HL-60 (cell line): ENCODE measurements at regions not wholly inside any gene's neighbourhood (a gene's known extent, or its start where the extent isn't known, plus 50 kb on each side); places are given as distances from the start of the nearest gene placed in this dataset.

Source experiments
- GABPA ChIP-seq: IDR thresholded peaks from 2 replicates; pipeline ENCODE4 v1.6.1; 2012; ENCODE audit warnings: low read depth
- POLR2AphosphoS5 ChIP-seq: IDR thresholded peaks from 2 replicates; pipeline ENCODE4 v1.6.1; 2012; ENCODE audit warnings: low read depth
- REST ChIP-seq: IDR thresholded peaks from 2 replicates; pipeline ENCODE4 v1.6.1; 2012; ENCODE audit warnings: low read depth; ENCODE audit not compliant: insufficient replicate concordance
- TF ChIP-seq, protein P1 (sequence below): IDR thresholded peaks from one replicate; pipeline ENCODE4 v1.5.1; 2011; ENCODE audit warnings: low read length, control low read depth, inconsistent platforms; ENCODE audit not compliant: insufficient read depth

DNA sequence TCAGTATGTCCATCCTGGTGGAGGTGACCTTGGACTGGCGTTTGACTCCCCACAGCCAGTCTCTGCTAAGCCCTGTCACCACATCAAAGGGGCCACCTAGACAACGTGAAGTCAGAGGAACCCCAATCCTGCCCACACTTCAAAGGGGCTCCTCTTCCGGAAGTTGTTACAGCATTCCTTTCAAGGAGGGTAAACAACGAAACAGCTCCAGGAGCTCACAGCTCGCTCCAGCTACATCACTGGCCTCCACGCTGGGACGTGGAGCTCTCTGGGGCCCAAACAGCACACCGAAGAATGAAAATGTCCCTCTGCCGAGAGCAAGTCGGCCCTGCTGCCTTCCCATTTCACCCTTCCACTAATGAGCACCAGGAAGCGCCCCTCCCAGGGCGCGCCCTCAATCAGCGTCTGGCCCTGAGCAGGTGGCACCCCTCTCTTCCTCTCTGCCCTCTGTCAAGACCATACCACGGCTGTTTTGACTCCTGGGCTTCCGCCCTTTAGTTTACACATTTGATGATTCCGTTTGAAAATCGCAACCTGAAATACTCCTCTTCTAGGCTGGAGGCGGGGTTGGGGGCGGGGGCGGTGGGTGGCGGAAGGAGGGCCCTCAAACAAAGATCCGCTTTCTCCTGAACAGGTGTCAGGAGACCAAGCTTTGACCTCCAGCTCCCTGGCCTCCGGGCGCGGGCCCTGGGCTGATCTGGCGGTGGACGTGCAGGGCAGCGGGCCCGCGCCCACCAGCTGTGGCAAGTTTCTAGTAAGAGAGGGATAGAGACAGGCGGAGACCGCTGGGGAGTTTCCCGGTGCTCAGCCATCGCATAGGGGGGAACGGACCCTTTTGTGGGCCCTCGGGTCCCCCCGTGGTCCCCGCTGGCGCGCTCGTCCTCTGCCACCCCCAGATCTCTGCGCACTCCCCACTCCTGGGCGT is 53.1 kb upstream of the KDM7A start:
- TF ChIP-seq, protein P1, sequence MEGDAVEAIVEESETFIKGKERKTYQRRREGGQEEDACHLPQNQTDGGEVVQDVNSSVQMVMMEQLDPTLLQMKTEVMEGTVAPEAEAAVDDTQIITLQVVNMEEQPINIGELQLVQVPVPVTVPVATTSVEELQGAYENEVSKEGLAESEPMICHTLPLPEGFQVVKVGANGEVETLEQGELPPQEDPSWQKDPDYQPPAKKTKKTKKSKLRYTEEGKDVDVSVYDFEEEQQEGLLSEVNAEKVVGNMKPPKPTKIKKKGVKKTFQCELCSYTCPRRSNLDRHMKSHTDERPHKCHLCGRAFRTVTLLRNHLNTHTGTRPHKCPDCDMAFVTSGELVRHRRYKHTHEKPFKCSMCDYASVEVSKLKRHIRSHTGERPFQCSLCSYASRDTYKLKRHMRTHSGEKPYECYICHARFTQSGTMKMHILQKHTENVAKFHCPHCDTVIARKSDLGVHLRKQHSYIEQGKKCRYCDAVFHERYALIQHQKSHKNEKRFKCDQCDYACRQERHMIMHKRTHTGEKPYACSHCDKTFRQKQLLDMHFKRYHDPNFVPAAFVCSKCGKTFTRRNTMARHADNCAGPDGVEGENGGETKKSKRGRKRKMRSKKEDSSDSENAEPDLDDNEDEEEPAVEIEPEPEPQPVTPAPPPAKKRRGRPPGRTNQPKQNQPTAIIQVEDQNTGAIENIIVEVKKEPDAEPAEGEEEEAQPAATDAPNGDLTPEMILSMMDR: no peak
- TF ChIP-seq REST: no peak
- TF ChIP-seq POLR2AphosphoS5: no peak
- TF ChIP-seq GABPA: no peak
